ENCODE measurements at regions not wholly inside any gene's neighbourhood (a gene's known extent, or its start where the extent isn't known, plus 50 kb on each side); places are given as distances from the start of the nearest gene placed in this dataset.

GRCh38 chr11:70027451-70027850, 50.7 kb upstream of the ANO1 start:
- TF ChIP-seq CTCF (IDR thresholded peaks at IDR 0.05) (no peak), POLR2AphosphoS5 (IDR thresholded peaks at IDR 0.05) (no peak), POLR2A (IDR thresholded peaks at IDR 0.05) (no peak)

All from breast epithelium (tissue), 3 donors.